GM18519 (cell line): ENCODE measurements at regions not wholly inside any gene's neighbourhood (a gene's known extent, or its start where the extent isn't known, plus 50 kb on each side); places are given as distances from the start of the nearest gene placed in this dataset.

Source experiments
- ATAC-seq: cut with Tn5 transposase; IDR thresholded peaks from one replicate; pipeline ENCODE4 v1.9.1; 2021; ENCODE audit warnings: mild to moderate bottlenecking, moderate library complexity; ENCODE audit not compliant: unreplicated experiment, low FRiP score

GRCh38 chr1:178973652-178974101 is 52.0 kb upstream of the FAM20B start:
- ATAC-seq: peak; percentile 34
